OCI-LY7 (cell line): ENCODE measurements at regions not wholly inside any gene's neighbourhood (a gene's known extent, or its start where the extent isn't known, plus 50 kb on each side); places are given as distances from the start of the nearest gene placed in this dataset.

ENCODE experiments used
- BruUV-seq: library from RNA; stranded (reverse); fragments of 400-500 nt; replicated peaks from 2 replicates; lab custom pipeline; 2021; lab: Mats Ljungman, UMichigan
- CTCF ChIA-PET: fragments of 300-600 bp; sonication (Branson Sonifier 250); formaldehyde crosslinking; loops from one replicate; lab custom pipeline; 2022; ENCODE audit warnings: antibody characterized with exemption; ENCODE audit not compliant: unreplicated experiment; lab: Charles Lee
- POLR2A ChIA-PET: fragments of 300-600 bp; sonication (Branson Sonifier 250); formaldehyde crosslinking; loops from one replicate; lab custom pipeline; 2022; ENCODE audit warnings: antibody characterized with exemption; lab: Charles Lee
- DNase-seq: peaks from one replicate; pipeline ENCODE4 v3.0.0-alpha.2; 2015; ENCODE audit warnings: low spot score
- H2AFZ ChIP-seq: fragments of 200-600 bp; sonication (generic), shearing (Covaris generic); 2 replicates; pipeline ENCODE4 v1.6.1; 2014; ENCODE audit warnings: mild to moderate bottlenecking, antibody characterized with exemption, low read length, moderate library complexity
- H3K27ac ChIP-seq: fragments of 200-600 bp; sonication (generic); 2 replicates; pipeline ENCODE4 v1.5.1; 2014; ENCODE audit warnings: mixed run types, low read depth, mild to moderate bottlenecking, moderate library complexity, low read length, inconsistent platforms; ENCODE audit not compliant: poor library complexity, severe bottlenecking
- H3K36me3 ChIP-seq: fragments of 200-600 bp; sonication (generic); 2 replicates; pipeline ENCODE4 v1.6.1; 2014; ENCODE audit warnings: mild to moderate bottlenecking, antibody characterized with exemption, low read length, moderate library complexity, mixed read lengths; ENCODE audit not compliant: insufficient read depth
- H3K4me1 ChIP-seq: fragments of 200-600 bp; sonication (generic); 2 replicates; pipeline ENCODE4 v1.5.1; 2014; ENCODE audit warnings: mild to moderate bottlenecking, low read length; ENCODE audit not compliant: insufficient read depth, poor library complexity, severe bottlenecking
- H3K4me2 ChIP-seq: fragments of 200-600 bp; sonication (generic); 2 replicates; pipeline ENCODE4 v1.6.1; 2014; ENCODE audit warnings: mild to moderate bottlenecking, low read length
- H3K4me3 ChIP-seq: fragments of 200-600 bp; sonication (generic); 2 replicates; pipeline ENCODE4 v1.5.1; 2014; ENCODE audit warnings: mild to moderate bottlenecking, low read depth, low read length; ENCODE audit not compliant: poor library complexity, severe bottlenecking
- H3K79me2 ChIP-seq: fragments of 200-600 bp; sonication (generic); 2 replicates; pipeline ENCODE4 v1.6.1; 2016; ENCODE audit warnings: low read depth, mild to moderate bottlenecking, low read length, moderate library complexity, mixed read lengths; ENCODE audit not compliant: insufficient read depth
- H3K9me2 ChIP-seq: fragments of 200-600 bp; sonication (generic); 2 replicates; pipeline ENCODE4 v1.6.1; 2016; ENCODE audit warnings: mild to moderate bottlenecking, low read length, mixed read lengths; ENCODE audit not compliant: insufficient read depth
- H3K9me3 ChIP-seq: fragments of 200-600 bp; sonication (generic); 2 replicates; pipeline ENCODE4 v1.6.1; 2014; ENCODE audit warnings: mild to moderate bottlenecking, mixed run types, low read length, mixed read lengths
- H4K20me1 ChIP-seq: fragments of 200-600 bp; sonication (generic); 2 replicates; pipeline ENCODE4 v1.6.1; 2014; ENCODE audit warnings: mild to moderate bottlenecking, antibody characterized with exemption, low read length, moderate library complexity, mixed read lengths; ENCODE audit not compliant: insufficient read depth
- EZH2phosphoT487 ChIP-seq: fragments of 200-600 bp; sonication (generic); IDR thresholded peaks from 2 replicates; pipeline ENCODE4 v1.6.1; 2018; ENCODE audit warnings: low read depth, borderline replicate concordance, mild to moderate bottlenecking, mixed run types, antibody characterized with exemption, low read length, moderate library complexity, mixed read lengths
- intact Hi-C: fragments of 100-400 bp; cut with micrococcal nuclease; formaldehyde crosslinking; loops from one replicate; pipeline ENCODE4 v1.10.0; 2022; ENCODE audit not compliant: unreplicated experiment
- TF ChIP-seq, protein P1 (sequence below): fragments of 200-600 bp; sonication (generic); conservative IDR thresholded peaks from 2 replicates; pipeline ENCODE4 v1.5.1; 2014; ENCODE audit warnings: mild to moderate bottlenecking, antibody characterized with exemption, low read length, moderate library complexity, mixed read lengths

DNA sequence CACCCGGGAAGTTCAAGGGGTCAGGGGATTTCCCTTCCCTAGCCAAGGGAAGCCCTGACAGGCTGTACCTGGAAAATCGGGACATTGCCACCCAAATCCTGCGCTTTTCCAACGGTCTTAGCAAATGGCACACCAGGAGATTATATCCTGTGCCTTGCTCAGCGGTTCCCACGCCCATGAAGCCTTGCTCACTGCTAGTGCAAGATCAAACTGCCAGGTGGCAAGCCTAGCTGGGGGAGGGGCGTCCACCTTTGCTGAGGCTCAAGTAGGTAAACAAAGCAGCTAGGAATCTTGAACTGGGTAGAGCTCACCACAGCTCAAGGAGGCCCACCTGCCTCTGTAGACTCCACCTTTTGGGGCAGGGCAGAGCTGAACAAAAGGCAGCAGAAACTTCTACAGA, 1794.5 kb downstream of the PCDH9 start:
- Histone ChIP-seq H3K27ac (no peak overlapping the region), H2AFZ (no peak overlapping the region), H3K4me2 (no peak overlapping the region), H3K4me1 (no peaks in the 10 kb centered on the region), H3K9me2 (no peaks in the 10 kb centered on the region), H4K20me1 (no peaks in the 10 kb centered on the region), H3K36me3 (no peaks in the 10 kb centered on the region), H3K79me2 (no peaks in the 10 kb centered on the region), H3K4me3 (no peak overlapping the region), H3K9me3 (no peaks in the 10 kb centered on the region)
- TF ChIP-seq, protein P1, sequence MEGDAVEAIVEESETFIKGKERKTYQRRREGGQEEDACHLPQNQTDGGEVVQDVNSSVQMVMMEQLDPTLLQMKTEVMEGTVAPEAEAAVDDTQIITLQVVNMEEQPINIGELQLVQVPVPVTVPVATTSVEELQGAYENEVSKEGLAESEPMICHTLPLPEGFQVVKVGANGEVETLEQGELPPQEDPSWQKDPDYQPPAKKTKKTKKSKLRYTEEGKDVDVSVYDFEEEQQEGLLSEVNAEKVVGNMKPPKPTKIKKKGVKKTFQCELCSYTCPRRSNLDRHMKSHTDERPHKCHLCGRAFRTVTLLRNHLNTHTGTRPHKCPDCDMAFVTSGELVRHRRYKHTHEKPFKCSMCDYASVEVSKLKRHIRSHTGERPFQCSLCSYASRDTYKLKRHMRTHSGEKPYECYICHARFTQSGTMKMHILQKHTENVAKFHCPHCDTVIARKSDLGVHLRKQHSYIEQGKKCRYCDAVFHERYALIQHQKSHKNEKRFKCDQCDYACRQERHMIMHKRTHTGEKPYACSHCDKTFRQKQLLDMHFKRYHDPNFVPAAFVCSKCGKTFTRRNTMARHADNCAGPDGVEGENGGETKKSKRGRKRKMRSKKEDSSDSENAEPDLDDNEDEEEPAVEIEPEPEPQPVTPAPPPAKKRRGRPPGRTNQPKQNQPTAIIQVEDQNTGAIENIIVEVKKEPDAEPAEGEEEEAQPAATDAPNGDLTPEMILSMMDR, result no peak
- TF ChIP-seq EZH2phosphoT487, result no peak
- intact Hi-C loops, result no loop called here
- DNase-seq, result no peak
- ChIA-PET CTCF (no interaction called here), POLR2A (no interaction called here)
- no TSS peak for BruUV-seq

DNA sequence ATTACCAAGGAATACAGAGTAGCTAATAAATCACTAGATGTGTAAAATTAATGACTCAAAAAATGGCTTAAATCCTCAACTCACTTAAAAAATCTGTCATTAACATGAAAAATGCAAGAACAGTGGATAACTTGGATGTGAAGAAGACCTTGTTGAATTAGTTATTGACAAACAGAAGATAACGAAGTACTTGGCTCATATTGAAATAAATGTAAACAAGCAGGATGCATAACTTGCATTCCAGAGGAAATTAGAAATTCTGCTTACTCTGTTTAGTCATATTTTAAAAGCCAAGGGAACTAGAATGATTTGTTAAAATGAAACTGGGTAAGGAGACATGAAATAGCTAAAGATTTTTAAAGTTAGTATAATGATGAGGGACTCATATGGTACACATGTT, 1812.2 kb downstream of the PCDH9 start:
- CTCF ChIA-PET, result no interaction called here
- H3K27ac ChIP-seq, result no peak overlapping the region
- intact Hi-C loops, result no loop called here
- no TSS peak for BruUV-seq
- no peak overlapping the region for H2AFZ ChIP-seq
- H3K4me3 ChIP-seq, result no peak overlapping the region
- H3K79me2 ChIP-seq, result no peaks in the 10 kb centered on the region
- H3K4me2 ChIP-seq, result no peak overlapping the region
- POLR2A ChIA-PET, result interaction anchor here (1.1 kb wide), 1 partner anchor 10 kb away, joined by 5 read pairs; no protein-coding TSS in a partner anchor
- no peaks in the 10 kb centered on the region for H3K4me1 ChIP-seq
- no peaks in the 10 kb centered on the region for H3K9me3 ChIP-seq
- DNase-seq, result no peak
- no peaks in the 10 kb centered on the region for H3K36me3 ChIP-seq
- H4K20me1 ChIP-seq, result no peaks in the 10 kb centered on the region
- no peaks in the 10 kb centered on the region for H3K9me2 ChIP-seq
- no peak for TF ChIP-seq EZH2phosphoT487
- TF ChIP-seq, protein P1, result no peak

- H3K4me3 ChIP-seq, result no peak overlapping the region
- no peaks in the 10 kb centered on the region for H3K79me2 ChIP-seq
- no peak overlapping the region for H2AFZ ChIP-seq
- no peaks in the 10 kb centered on the region for H3K36me3 ChIP-seq
- intact Hi-C loops, result no loop called here
- no peaks in the 10 kb centered on the region for H4K20me1 ChIP-seq
- no peaks in the 10 kb centered on the region for H3K9me2 ChIP-seq
- DNase-seq, result no peak
- H3K4me1 ChIP-seq, result no peaks in the 10 kb centered on the region
- no peaks in the 10 kb centered on the region for H3K9me3 ChIP-seq
- no peak overlapping the region for H3K27ac ChIP-seq
- ChIA-PET POLR2A (interaction anchor here (1.1 kb wide), 1 partner anchor 12 kb away, joined by 5 read pairs; no protein-coding TSS in a partner anchor), CTCF (no interaction called here)
- no TSS peak for BruUV-seq
- TF ChIP-seq, protein P1, result no peak
- TF ChIP-seq EZH2phosphoT487, result no peak
- no peak overlapping the region for H3K4me2 ChIP-seq
Observed at GRCh38 chr13:65416784-65417183, 1813.4 kb downstream of the PCDH9 start.
